ENCODE measurements at regions not wholly inside any gene's neighbourhood (a gene's known extent, or its start where the extent isn't known, plus 50 kb on each side); places are given as distances from the start of the nearest gene placed in this dataset.

- peak; percentile 1 for TF ChIP-seq CTCF (IDR thresholded peaks at IDR 0.05; ENCODE audit: low read depth, low read length, missing input control)
- no peak for TF ChIP-seq REST (IDR thresholded peaks at IDR 0.05)
- peak; percentile 67 to 77 for TF ChIP-seq RAD21 (IDR thresholded peaks at IDR 0.05)
Measured at GRCh38 chr12:14257734-14258574, 107.5 kb upstream of the ATF7IP start.

Data from liver (tissue), 3 donors.